ENCODE measurements at regions not wholly inside any gene's neighbourhood (a gene's known extent, or its start where the extent isn't known, plus 50 kb on each side); places are given as distances from the start of the nearest gene placed in this dataset.

GRCh38 chr15:37481126-37481525 lies 380.8 kb upstream of the MEIS2 start:
- H3K18ac ChIP-seq (ENCODE audit: insufficient read length, low read depth, low read length), result no peak overlapping the region
- H3K4me1 Mint-ChIP-seq, result no peaks in the 10 kb centered on the region
- H3K27me3 Mint-ChIP-seq (ENCODE audit: low read depth), result peaks cover 1% of the 10 kb centered on the region; the same call in 1 of the 2 replicates
- H3K4me3 Mint-ChIP-seq, result no peak overlapping the region
- H3K36me3 Mint-ChIP-seq (ENCODE audit: insufficient read depth in 1 of 3, low read depth in 3 of 3), result peaks cover 0 to 15% (median 4%) of the 10 kb centered on the region in 3 experiments; a peak in 4 of 7 replicates
- no peak overlapping the region for H3K27ac ChIP-seq (ENCODE audit: insufficient read length, low read depth, low read length)
- H3K14ac ChIP-seq (ENCODE audit: insufficient read depth, low read length), result no peak overlapping the region
- no peak overlapping the region for H4K91ac ChIP-seq (ENCODE audit: insufficient read length, low read depth, low read length)
- no peak for TF ChIP-seq CTCF (conservative IDR thresholded peaks at IDR 0.05)
- no peaks in the 10 kb centered on the region for H3K79me1 ChIP-seq (ENCODE audit: insufficient read depth, low read depth, low read length, poor library complexity, severe bottlenecking)
- H3K23ac ChIP-seq (ENCODE audit: insufficient read length, low read depth, low read length), result no peak overlapping the region
- no peak overlapping the region for H2BK15ac ChIP-seq (ENCODE audit: low read depth, low read length)
- WGBS (ENCODE audit: extremely low coverage, insufficient read length, low lambda C conversion rate), result no CpG with 5 or more reads among the region's 1 CpG
- no peaks in the 10 kb centered on the region for H3K4me1 ChIP-seq (ENCODE audit: insufficient read depth, low read length)
- H2BK12ac ChIP-seq (ENCODE audit: insufficient read length, low read depth, low read length), result no peak overlapping the region
- H3K23me2 ChIP-seq (ENCODE audit: insufficient read length, low read depth, low read length, poor library complexity, severe bottlenecking), result no peaks in the 10 kb centered on the region
- no peak overlapping the region for H3K27ac Mint-ChIP-seq
- no peaks in the 10 kb centered on the region for H4K20me1 ChIP-seq (ENCODE audit: control insufficient read depth, insufficient read depth, insufficient read length)
- H4K5ac ChIP-seq (ENCODE audit: insufficient read length, low read depth, low read length), result no peak overlapping the region
- H3K56ac ChIP-seq (ENCODE audit: insufficient read length, low read depth, low read length), result no peak overlapping the region
- no peaks in the 10 kb centered on the region for H3K9me3 ChIP-seq (ENCODE audit: control insufficient read depth, low read depth, low read length)
- H3K27me3 ChIP-seq (ENCODE audit: insufficient read depth, low read length), result no peaks in the 10 kb centered on the region
- H3K79me2 ChIP-seq (ENCODE audit: insufficient read depth, low read length), result no peaks in the 10 kb centered on the region
- H3K4ac ChIP-seq (ENCODE audit: low read depth, low read length), result no peak overlapping the region
- H3K9ac ChIP-seq (ENCODE audit: extremely low read depth, insufficient read length, low read length), result no peak overlapping the region
- no peak overlapping the region for H2AFZ ChIP-seq (ENCODE audit: low read length)
- no peak overlapping the region for H4K8ac ChIP-seq (replicated peaks; ENCODE audit: insufficient read length, low read depth, low read length)
- no peak overlapping the region for H3K4me2 ChIP-seq (ENCODE audit: insufficient read depth, insufficient read length, low read length)
- no peak overlapping the region for H2BK20ac ChIP-seq (ENCODE audit: low read depth, low read length, poor library complexity, severe bottlenecking)
- H3T11ph ChIP-seq (ENCODE audit: low read length), result no peak overlapping the region
- H3K9me3 Mint-ChIP-seq, result peaks cover 17 to 20% of the 10 kb centered on the region in 2 experiments; a peak in 4 of 5 replicates
- no peak overlapping the region for H2BK120ac ChIP-seq (ENCODE audit: low read depth, low read length, poor library complexity, severe bottlenecking)
- no peak overlapping the region for H2AK5ac ChIP-seq (ENCODE audit: insufficient read length, low read length)
- no peak overlapping the region for H2BK5ac ChIP-seq (ENCODE audit: insufficient read length, low read length)
- DNase-seq, result no peak
